Activated B cell treated with CpG ODN at 0.5 μM for 24 hours (primary cell): ENCODE measurements at regions not wholly inside any gene's neighbourhood (a gene's known extent, or its start where the extent isn't known, plus 50 kb on each side); places are given as distances from the start of the nearest gene placed in this dataset.

Source experiments
- ATAC-seq: fragments of 200-7000 bp; cut with Tn5 transposase; one replicate; pipeline ENCODE4 v1.10.0; 2021; ENCODE audit warnings: low read depth, mild to moderate bottlenecking, moderate library complexity
- CTCF ChIA-PET: fragments of 350-600 bp; sonication (Branson Sonifier 250); formaldehyde crosslinking; loops from one replicate; lab custom pipeline; 2021; ENCODE audit warnings: antibody characterized with exemption; lab: Charles Lee
- POLR2A ChIA-PET: fragments of 350-600 bp; sonication (Branson Sonifier 250); formaldehyde crosslinking; loops from one replicate; lab custom pipeline; 2021; ENCODE audit warnings: antibody characterized with exemption; lab: Charles Lee
- DNase-seq: peaks from one replicate; pipeline ENCODE4 v3.0.0; 2022
- H3K27ac Mint-ChIP-seq: one replicate; pipeline ENCODE4 v1.8.0; 2020; ENCODE audit warnings: mixed read lengths
- H3K27me3 Mint-ChIP-seq: one replicate; pipeline ENCODE4 v1.8.0; 2021; ENCODE audit warnings: mixed read lengths
- H3K36me3 Mint-ChIP-seq: one replicate; pipeline ENCODE4 v1.8.0; 2021; ENCODE audit warnings: low read depth, mixed read lengths
- H3K4me1 Mint-ChIP-seq: one replicate; pipeline ENCODE4 v1.8.0; 2021; ENCODE audit warnings: mixed read lengths
- H3K4me3 Mint-ChIP-seq: one replicate; pipeline ENCODE4 v1.8.0; 2020; ENCODE audit warnings: mild to moderate bottlenecking, mixed read lengths
- H3K9me3 Mint-ChIP-seq: one replicate; pipeline ENCODE4 v1.8.0; 2020; ENCODE audit warnings: mixed read lengths
- intact Hi-C: fragments of 100-400 bp; cut with micrococcal nuclease; formaldehyde crosslinking; loops from one replicate; pipeline ENCODE4 v1.15.1; 2024
- TF ChIP-seq, protein P1 (sequence below): fragments of 200-600 bp; IDR thresholded peaks from one replicate; pipeline ENCODE4 v1.8.0; 2022; ENCODE audit warnings: antibody characterized with exemption, mild to moderate bottlenecking

DNA sequence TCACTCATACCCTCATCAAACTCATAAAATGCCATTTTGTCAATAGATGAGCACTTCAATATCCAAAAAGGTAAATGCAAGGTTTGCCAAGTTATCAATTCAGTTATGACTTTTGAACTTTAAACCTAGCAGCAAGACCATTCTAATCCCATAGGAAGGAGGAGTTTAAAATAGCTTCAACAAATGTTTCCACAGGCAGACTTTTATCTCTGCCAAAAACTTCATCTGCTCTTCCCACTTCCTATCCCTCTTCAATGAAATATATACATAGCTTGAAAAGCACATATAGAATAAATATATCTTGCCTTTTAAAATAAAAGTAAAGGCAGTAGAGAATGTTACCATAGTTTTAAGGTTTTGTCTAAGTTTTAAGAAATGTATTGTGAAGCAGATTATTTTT lies 1749.1 kb upstream of the SEL1L start:
- ChIA-PET POLR2A (no interaction called here), CTCF (no interaction called here)
- intact Hi-C loops: no loop called here
- Mint-ChIP-seq H3K27ac (no peak overlapping the region), H3K4me1 (no peaks in the 10 kb centered on the region), H3K36me3 (no peaks in the 10 kb centered on the region), H3K4me3 (no peak overlapping the region), H3K9me3 (peaks cover 5% of the 10 kb centered on the region), H3K27me3 (no peaks in the 10 kb centered on the region)
- TF ChIP-seq, protein P1, sequence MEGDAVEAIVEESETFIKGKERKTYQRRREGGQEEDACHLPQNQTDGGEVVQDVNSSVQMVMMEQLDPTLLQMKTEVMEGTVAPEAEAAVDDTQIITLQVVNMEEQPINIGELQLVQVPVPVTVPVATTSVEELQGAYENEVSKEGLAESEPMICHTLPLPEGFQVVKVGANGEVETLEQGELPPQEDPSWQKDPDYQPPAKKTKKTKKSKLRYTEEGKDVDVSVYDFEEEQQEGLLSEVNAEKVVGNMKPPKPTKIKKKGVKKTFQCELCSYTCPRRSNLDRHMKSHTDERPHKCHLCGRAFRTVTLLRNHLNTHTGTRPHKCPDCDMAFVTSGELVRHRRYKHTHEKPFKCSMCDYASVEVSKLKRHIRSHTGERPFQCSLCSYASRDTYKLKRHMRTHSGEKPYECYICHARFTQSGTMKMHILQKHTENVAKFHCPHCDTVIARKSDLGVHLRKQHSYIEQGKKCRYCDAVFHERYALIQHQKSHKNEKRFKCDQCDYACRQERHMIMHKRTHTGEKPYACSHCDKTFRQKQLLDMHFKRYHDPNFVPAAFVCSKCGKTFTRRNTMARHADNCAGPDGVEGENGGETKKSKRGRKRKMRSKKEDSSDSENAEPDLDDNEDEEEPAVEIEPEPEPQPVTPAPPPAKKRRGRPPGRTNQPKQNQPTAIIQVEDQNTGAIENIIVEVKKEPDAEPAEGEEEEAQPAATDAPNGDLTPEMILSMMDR: no peak
- ATAC-seq (no peak), DNase-seq (no peak)

DNA sequence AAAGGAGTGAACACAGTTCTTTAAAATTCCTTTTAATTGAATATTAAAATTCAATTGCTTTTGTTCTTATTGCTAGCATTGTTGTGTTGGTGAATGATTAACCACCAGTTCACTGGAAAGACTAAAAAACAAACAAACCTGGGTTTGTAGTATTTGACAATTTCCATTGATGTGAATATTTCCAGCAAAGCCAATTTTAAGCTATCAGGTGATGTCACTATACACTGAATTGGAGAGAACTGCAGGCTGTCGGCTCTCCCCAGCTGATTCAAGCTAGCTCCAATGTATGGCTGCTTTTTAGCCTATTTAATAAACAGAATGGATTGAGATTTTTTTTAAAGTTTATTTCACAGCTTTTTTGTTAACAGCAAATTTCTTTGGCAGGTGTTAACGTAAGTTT lies 1753.6 kb upstream of the SEL1L start:
- Mint-ChIP-seq H3K9me3 (peaks cover 10% of the 10 kb centered on the region), H3K4me1 (no peaks in the 10 kb centered on the region), H3K27me3 (no peaks in the 10 kb centered on the region), H3K4me3 (no peak overlapping the region), H3K27ac (no peak overlapping the region), H3K36me3 (no peaks in the 10 kb centered on the region)
- TF ChIP-seq, protein P1: no peak
- DNase-seq: no peak
- CTCF ChIA-PET: no interaction called here
- POLR2A ChIA-PET: no interaction called here
- intact Hi-C loops: no loop called here
- ATAC-seq: no peak

DNA sequence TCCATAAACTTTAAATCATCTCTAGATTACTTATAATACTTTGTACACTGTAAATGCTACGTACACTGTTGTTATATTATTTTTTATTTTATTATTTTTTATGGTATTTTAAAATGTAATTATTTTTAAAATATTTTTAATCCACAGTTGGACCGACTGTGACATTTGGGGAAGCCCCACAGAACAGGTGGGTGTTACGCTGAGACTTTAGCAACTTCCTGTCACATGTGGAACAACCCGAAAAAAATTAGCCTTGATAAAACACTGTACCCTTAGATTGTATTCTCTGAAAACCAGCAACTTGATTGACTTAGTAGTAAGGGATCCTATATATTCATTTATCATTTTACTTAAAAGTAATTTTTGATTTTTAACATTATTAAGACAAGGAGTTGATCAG lies 1755.7 kb upstream of the SEL1L start:
- ATAC-seq: no peak
- CTCF ChIA-PET: no interaction called here
- Mint-ChIP-seq H3K9me3 (peaks cover 11% of the 10 kb centered on the region), H3K27ac (no peak overlapping the region), H3K27me3 (no peaks in the 10 kb centered on the region), H3K4me1 (no peaks in the 10 kb centered on the region), H3K36me3 (no peaks in the 10 kb centered on the region), H3K4me3 (no peak overlapping the region)
- DNase-seq: no peak
- TF ChIP-seq, protein P1: no peak
- POLR2A ChIA-PET: no interaction called here
- intact Hi-C loops: no loop called here

DNA sequence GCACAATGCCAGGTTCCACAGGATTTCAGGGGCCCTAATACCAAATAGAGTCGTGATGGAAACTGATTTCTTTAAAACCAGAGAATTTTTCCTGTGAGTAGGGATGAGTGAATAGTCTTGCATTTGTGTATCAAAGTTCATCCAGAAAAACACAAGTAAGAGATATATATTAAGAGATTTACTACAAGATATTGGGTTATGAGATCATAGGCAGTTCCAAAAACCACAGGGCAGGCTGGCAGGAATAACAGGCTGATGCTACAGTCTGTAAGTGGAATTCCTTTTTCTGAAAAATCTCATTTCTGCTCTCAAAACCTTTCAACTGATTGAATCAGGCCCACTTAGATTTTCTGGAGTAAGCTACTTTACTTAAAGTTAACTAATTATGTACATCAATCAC lies 1756.2 kb upstream of the SEL1L start:
- POLR2A ChIA-PET: no interaction called here
- intact Hi-C loops: no loop called here
- Mint-ChIP-seq H3K27ac (no peak overlapping the region), H3K4me1 (no peaks in the 10 kb centered on the region), H3K9me3 (peaks cover 11% of the 10 kb centered on the region), H3K36me3 (no peaks in the 10 kb centered on the region), H3K4me3 (no peak overlapping the region), H3K27me3 (no peaks in the 10 kb centered on the region)
- TF ChIP-seq, protein P1: no peak
- no peak for DNase-seq
- ATAC-seq: no peak
- CTCF ChIA-PET: no interaction called here

DNA sequence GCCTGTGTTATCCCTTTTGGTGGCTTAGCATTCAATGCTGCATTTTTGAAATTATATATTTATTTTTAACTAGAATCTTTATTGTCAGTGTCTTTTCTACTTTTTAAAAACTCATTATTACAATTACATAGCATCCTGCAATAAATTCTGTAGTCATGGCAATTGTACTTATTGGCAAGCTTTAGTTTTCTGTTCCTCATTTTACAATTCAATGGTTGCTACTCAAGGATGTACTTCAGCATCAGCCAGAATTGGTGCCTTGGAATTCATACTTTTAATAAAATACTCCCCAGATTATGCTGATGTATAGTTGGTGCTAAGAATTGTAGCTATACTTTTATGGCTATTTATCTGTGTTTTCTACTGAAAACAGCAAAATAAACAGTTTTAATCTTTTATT lies 1756.8 kb upstream of the SEL1L start:
- ChIA-PET CTCF (no interaction called here), POLR2A (no interaction called here)
- Mint-ChIP-seq H3K9me3 (peaks cover 11% of the 10 kb centered on the region), H3K4me3 (no peak overlapping the region), H3K36me3 (no peaks in the 10 kb centered on the region), H3K27ac (no peak overlapping the region), H3K27me3 (no peaks in the 10 kb centered on the region), H3K4me1 (no peaks in the 10 kb centered on the region)
- ATAC-seq (no peak), DNase-seq (no peak)
- intact Hi-C loops: no loop called here
- TF ChIP-seq, protein P1: no peak
